ENCODE measurements at regions not wholly inside any gene's neighbourhood (a gene's known extent, or its start where the extent isn't known, plus 50 kb on each side); places are given as distances from the start of the nearest gene placed in this dataset.

- no peak for TF ChIP-seq POLR2A (IDR thresholded peaks at IDR 0.05)
- TF ChIP-seq, protein P1, sequence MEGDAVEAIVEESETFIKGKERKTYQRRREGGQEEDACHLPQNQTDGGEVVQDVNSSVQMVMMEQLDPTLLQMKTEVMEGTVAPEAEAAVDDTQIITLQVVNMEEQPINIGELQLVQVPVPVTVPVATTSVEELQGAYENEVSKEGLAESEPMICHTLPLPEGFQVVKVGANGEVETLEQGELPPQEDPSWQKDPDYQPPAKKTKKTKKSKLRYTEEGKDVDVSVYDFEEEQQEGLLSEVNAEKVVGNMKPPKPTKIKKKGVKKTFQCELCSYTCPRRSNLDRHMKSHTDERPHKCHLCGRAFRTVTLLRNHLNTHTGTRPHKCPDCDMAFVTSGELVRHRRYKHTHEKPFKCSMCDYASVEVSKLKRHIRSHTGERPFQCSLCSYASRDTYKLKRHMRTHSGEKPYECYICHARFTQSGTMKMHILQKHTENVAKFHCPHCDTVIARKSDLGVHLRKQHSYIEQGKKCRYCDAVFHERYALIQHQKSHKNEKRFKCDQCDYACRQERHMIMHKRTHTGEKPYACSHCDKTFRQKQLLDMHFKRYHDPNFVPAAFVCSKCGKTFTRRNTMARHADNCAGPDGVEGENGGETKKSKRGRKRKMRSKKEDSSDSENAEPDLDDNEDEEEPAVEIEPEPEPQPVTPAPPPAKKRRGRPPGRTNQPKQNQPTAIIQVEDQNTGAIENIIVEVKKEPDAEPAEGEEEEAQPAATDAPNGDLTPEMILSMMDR (IDR thresholded peaks at IDR 0.05), result no peak
Measured at GRCh38 chr22:44586999-44587736, 89.1 kb upstream of the RTL6 start.
